ENCODE measurements at regions not wholly inside any gene's neighbourhood (a gene's known extent, or its start where the extent isn't known, plus 50 kb on each side); places are given as distances from the start of the nearest gene placed in this dataset.
"Not testable (repeated sequence)": the region's sequence is repeated elsewhere in the genome, so short reads cannot be mapped to it uniquely, and the experiment has no call there.

GRCh38 chr6:803191-803977, 110.4 kb upstream of the EXOC2 start:
- Histone ChIP-seq H3K27me3 (replicated peaks; ENCODE audit: control insufficient read depth, insufficient read depth, low read length) (peaks cover 28% of the 10 kb centered on the region), H3K9me3 (ENCODE audit: control insufficient read depth, low read length) (no peaks in the 10 kb centered on the region), H3K4me1 (ENCODE audit: control insufficient read depth, insufficient read depth, low read length) (no peaks in the 10 kb centered on the region), H3K36me3 (ENCODE audit: control insufficient read depth, insufficient read depth, low read length, severe bottlenecking) (no peaks in the 10 kb centered on the region), H3K4me3 (ENCODE audit: low read length) (no peak overlapping the region), H3K9ac (ENCODE audit: low read length) (no peak overlapping the region)
- DNase-seq (ENCODE audit: low read depth) = no peak

DNA sequence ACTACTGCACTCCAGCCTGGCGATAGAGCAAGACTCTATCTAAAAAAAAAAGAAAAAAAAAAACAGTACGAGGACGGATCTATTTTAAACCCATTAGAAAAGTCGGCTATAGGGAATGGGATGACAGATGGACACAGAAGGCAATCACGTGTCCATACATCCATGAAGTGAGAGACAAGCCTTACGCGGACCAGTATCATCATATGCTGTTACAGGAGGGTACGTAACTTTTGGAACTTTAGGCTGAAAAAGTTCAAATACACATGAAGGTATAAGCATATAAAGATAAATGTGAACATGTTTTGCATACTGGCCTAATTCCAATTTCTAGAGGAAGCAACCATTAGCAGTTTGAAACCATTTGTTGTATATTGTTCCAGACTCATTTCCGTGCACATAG, 109.8 kb upstream of the EXOC2 start:
- no peak overlapping the region for H3K4me3 ChIP-seq (ENCODE audit: low read length)
- H3K4me1 ChIP-seq (ENCODE audit: control insufficient read depth, insufficient read depth, low read length) = no peaks in the 10 kb centered on the region

GRCh38 chr6:802223-802622, 109.3 kb upstream of the EXOC2 start:
- not testable (repeated sequence) for DNase-seq (ENCODE audit: low read depth); H3K9me3 ChIP-seq (ENCODE audit: control insufficient read depth, low read length)
- peaks cover 34% of the 10 kb centered on the region for H3K27me3 ChIP-seq (replicated peaks; ENCODE audit: control insufficient read depth, insufficient read depth, low read length)

More for the DNA sequence above, 109.8 kb upstream of the EXOC2 start:
- no peak for DNase-seq (ENCODE audit: low read depth)
- H3K36me3 ChIP-seq (ENCODE audit: control insufficient read depth, insufficient read depth, low read length, severe bottlenecking) = no peaks in the 10 kb centered on the region
- H3K9ac ChIP-seq (ENCODE audit: low read length) = no peak overlapping the region
- H3K27me3 ChIP-seq (replicated peaks; ENCODE audit: control insufficient read depth, insufficient read depth, low read length) = peaks cover 34% of the 10 kb centered on the region
- H3K9me3 ChIP-seq (ENCODE audit: control insufficient read depth, low read length) = no peaks in the 10 kb centered on the region

DNA sequence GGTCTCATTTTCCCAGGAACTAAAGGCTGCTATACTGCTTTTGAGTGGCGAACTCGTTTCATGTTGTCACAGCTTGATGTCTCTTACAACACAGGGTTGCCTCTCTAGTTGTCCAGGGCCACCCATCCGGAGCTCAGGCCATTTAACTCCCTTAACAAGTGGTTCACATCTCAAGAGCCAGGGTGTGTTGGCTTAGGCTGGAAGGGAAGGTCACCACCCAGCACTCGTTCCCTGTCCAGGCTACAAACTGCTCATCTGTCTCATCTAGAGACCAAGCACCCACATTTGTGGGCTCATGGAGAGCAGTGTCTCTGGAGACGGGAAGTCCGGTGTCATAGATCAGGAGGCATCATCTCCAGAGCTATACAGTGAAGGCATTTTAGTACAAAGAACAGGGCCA, 106.8 kb upstream of the EXOC2 start:
- Histone ChIP-seq H3K36me3 (ENCODE audit: control insufficient read depth, insufficient read depth, low read length, severe bottlenecking) (no peaks in the 10 kb centered on the region), H3K9me3 (ENCODE audit: control insufficient read depth, low read length) (no peaks in the 10 kb centered on the region)

More at GRCh38 chr6:802223-802622, 109.3 kb upstream of the EXOC2 start:
- H3K9ac ChIP-seq (ENCODE audit: low read length); H3K36me3 ChIP-seq (ENCODE audit: control insufficient read depth, insufficient read depth, low read length, severe bottlenecking); H3K4me1 ChIP-seq (ENCODE audit: control insufficient read depth, insufficient read depth, low read length); H3K4me3 ChIP-seq (ENCODE audit: low read length): not testable (repeated sequence)

GRCh38 chr6:797479-798077, 104.6 kb upstream of the EXOC2 start:
- Histone ChIP-seq H3K9ac (ENCODE audit: low read length) (no peak overlapping the region), H3K4me1 (ENCODE audit: control insufficient read depth, insufficient read depth, low read length) (no peaks in the 10 kb centered on the region), H3K4me3 (ENCODE audit: low read length) (no peak overlapping the region), H3K36me3 (ENCODE audit: control insufficient read depth, insufficient read depth, low read length, severe bottlenecking) (no peaks in the 10 kb centered on the region), H3K27me3 (replicated peaks; ENCODE audit: control insufficient read depth, insufficient read depth, low read length) (peaks cover 70% of the 10 kb centered on the region), H3K9me3 (ENCODE audit: control insufficient read depth, low read length) (no peaks in the 10 kb centered on the region)
- DNase-seq (ENCODE audit: low read depth) = peak; percentile 89

More for the DNA sequence above, 106.8 kb upstream of the EXOC2 start:
- Histone ChIP-seq H3K4me3 (ENCODE audit: low read length) (no peak overlapping the region), H3K27me3 (replicated peaks; ENCODE audit: control insufficient read depth, insufficient read depth, low read length) (peaks cover 54% of the 10 kb centered on the region), H3K9ac (ENCODE audit: low read length) (no peak overlapping the region), H3K4me1 (ENCODE audit: control insufficient read depth, insufficient read depth, low read length) (no peaks in the 10 kb centered on the region)
- DNase-seq (ENCODE audit: low read depth) = no peak

DNA sequence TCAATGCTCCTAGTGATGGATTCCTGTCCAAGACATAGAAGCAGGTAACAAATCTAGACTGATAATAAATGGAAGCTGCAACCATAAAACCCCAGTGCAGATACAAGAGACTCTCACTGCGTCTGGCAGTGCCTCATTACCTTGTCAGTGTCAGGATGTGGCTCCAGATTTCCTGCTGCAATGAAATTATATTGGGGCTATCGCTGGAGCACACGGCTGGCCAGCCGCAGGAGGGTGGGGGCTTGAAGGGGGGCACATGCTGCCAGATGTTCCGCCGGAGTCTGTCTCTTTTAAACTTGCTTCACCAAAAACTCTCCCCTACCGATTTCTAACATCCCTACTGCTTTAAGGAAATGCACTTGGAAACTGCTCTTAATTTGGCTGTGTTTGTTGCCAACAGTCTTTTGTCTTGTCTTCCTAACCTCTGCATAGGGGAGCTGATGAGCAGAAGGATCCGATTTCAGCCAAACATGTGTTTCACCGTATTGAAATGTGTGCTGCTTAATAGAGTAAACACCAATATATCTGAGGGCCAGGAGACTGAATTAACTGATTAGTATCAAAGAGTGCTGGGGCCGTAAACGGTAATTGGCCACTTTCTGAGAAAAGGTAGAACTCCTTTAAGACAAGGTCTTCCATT, 102.2 kb upstream of the EXOC2 start:
- no peaks in the 10 kb centered on the region for H3K36me3 ChIP-seq (ENCODE audit: control insufficient read depth, insufficient read depth, low read length, severe bottlenecking)
- peaks cover 3% of the 10 kb centered on the region for H3K9me3 ChIP-seq (ENCODE audit: control insufficient read depth, low read length)
- H3K9ac ChIP-seq (ENCODE audit: low read length) = no peak overlapping the region
- peaks cover 70% of the 10 kb centered on the region for H3K27me3 ChIP-seq (replicated peaks; ENCODE audit: control insufficient read depth, insufficient read depth, low read length)
- H3K4me3 ChIP-seq (ENCODE audit: low read length) = no peak overlapping the region
- no peaks in the 10 kb centered on the region for H3K4me1 ChIP-seq (ENCODE audit: control insufficient read depth, insufficient read depth, low read length)
- no peak for DNase-seq (ENCODE audit: low read depth)

GRCh38 chr6:793261-793660, 100.3 kb upstream of the EXOC2 start:
- peaks cover 3% of the 10 kb centered on the region for H3K9me3 ChIP-seq (ENCODE audit: control insufficient read depth, low read length)
- DNase-seq (ENCODE audit: low read depth) = no peak
- peaks cover 60% of the 10 kb centered on the region for H3K27me3 ChIP-seq (replicated peaks; ENCODE audit: control insufficient read depth, insufficient read depth, low read length)

DNA sequence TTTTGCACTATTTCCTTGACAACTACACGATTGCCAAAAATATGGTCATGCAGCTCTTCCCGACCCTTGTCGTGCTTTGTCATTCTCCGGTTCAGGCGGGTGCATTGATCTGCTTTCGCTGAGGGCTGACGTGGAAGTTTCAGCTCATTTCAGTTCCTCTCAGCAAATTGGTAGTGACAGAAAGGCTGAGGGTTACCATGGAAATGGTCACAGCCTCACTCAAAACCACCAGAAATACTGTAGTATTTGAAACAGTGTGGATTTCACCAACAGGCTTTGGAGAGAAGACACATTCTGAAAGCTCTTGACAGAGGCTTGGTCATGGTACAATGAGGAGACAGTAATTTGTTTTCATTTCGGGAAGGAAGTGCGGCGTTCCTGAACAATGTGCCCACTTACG, 99.7 kb upstream of the EXOC2 start:
- no peaks in the 10 kb centered on the region for H3K36me3 ChIP-seq (ENCODE audit: control insufficient read depth, insufficient read depth, low read length, severe bottlenecking)
- no peak overlapping the region for H3K9ac ChIP-seq (ENCODE audit: low read length)
- no peak overlapping the region for H3K4me3 ChIP-seq (ENCODE audit: low read length)
- peaks cover 3% of the 10 kb centered on the region for H3K9me3 ChIP-seq (ENCODE audit: control insufficient read depth, low read length)
- H3K4me1 ChIP-seq (ENCODE audit: control insufficient read depth, insufficient read depth, low read length) = no peaks in the 10 kb centered on the region
- peaks cover 55% of the 10 kb centered on the region for H3K27me3 ChIP-seq (replicated peaks; ENCODE audit: control insufficient read depth, insufficient read depth, low read length)
- DNase-seq (ENCODE audit: low read depth) = no peak

More at GRCh38 chr6:793261-793660, 100.3 kb upstream of the EXOC2 start:
- no peak overlapping the region for H3K4me3 ChIP-seq (ENCODE audit: low read length)
- no peaks in the 10 kb centered on the region for H3K36me3 ChIP-seq (ENCODE audit: control insufficient read depth, insufficient read depth, low read length, severe bottlenecking)
- no peaks in the 10 kb centered on the region for H3K4me1 ChIP-seq (ENCODE audit: control insufficient read depth, insufficient read depth, low read length)
- H3K9ac ChIP-seq (ENCODE audit: low read length) = no peak overlapping the region

GRCh38 chr6:788058-788457, 95.1 kb upstream of the EXOC2 start:
- H3K4me1 ChIP-seq (ENCODE audit: control insufficient read depth, insufficient read depth, low read length) = no peaks in the 10 kb centered on the region
- H3K9me3 ChIP-seq (ENCODE audit: control insufficient read depth, low read length) = peaks cover 3% of the 10 kb centered on the region
- H3K9ac ChIP-seq (ENCODE audit: low read length) = no peak overlapping the region
- no peak overlapping the region for H3K4me3 ChIP-seq (ENCODE audit: low read length)
- H3K36me3 ChIP-seq (ENCODE audit: control insufficient read depth, insufficient read depth, low read length, severe bottlenecking) = no peaks in the 10 kb centered on the region
- peaks cover 30% of the 10 kb centered on the region for H3K27me3 ChIP-seq (replicated peaks; ENCODE audit: control insufficient read depth, insufficient read depth, low read length)
- DNase-seq (ENCODE audit: low read depth) = no peak

DNA sequence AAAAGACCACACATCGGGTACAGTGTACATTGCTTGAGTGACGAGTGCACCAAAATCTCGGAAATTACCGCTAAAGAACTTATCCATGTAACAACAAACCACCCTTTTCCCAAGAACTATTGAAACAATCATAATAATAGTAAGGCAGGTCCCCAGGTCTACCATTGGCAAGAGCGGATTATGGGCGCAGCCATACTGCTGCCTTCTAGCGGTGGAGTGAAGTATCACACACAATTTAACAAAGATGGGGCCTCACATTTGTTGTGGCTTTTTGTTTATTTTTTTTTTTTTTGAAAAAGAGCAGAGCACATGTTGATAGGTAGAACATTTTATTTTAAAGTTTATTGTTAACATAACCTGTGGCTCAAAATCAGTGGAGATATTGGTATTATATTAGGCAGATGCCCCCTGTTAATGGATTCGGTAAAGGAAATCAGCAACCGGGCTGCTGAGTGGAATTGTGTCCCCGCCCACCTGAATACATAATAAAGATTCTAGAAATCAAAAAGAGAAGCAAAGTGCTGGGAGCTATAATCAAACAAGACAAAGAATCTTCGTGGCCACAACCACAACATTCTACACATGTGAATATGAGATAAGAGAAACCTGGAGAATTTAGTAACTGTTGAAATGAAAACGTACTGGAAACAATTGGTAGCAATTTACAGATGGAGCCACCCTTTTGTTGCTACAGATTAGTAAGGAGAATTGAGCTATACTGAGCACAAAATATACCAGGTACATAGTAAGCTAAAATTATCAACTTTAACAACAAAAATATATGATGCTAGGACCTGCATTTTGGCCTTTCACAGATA, 94.2 kb upstream of the EXOC2 start:
- peaks cover 3% of the 10 kb centered on the region for H3K9me3 ChIP-seq (ENCODE audit: control insufficient read depth, low read length)
- H3K4me1 ChIP-seq (ENCODE audit: control insufficient read depth, insufficient read depth, low read length) = no peaks in the 10 kb centered on the region
- no peak overlapping the region for H3K9ac ChIP-seq (ENCODE audit: low read length)
- DNase-seq (ENCODE audit: low read depth) = peak; percentile 25
- H3K27me3 ChIP-seq (replicated peaks; ENCODE audit: control insufficient read depth, insufficient read depth, low read length) = peaks cover 25% of the 10 kb centered on the region
- H3K36me3 ChIP-seq (ENCODE audit: control insufficient read depth, insufficient read depth, low read length, severe bottlenecking) = no peaks in the 10 kb centered on the region
- no peak overlapping the region for H3K4me3 ChIP-seq (ENCODE audit: low read length)
